Retinal pigment epithelial cell (primary cell): ENCODE measurements at regions not wholly inside any gene's neighbourhood (a gene's known extent, or its start where the extent isn't known, plus 50 kb on each side); places are given as distances from the start of the nearest gene placed in this dataset.

Experiments used
- DNase-seq: peaks from one replicate; pipeline ENCODE4 v3.0.0-alpha.2; 2010; ENCODE audit warnings: low read depth
- H3K4me3 ChIP-seq: 2 replicates; pipeline ENCODE4 v1.5.1; 2011; ENCODE audit warnings: mild to moderate bottlenecking, low read length, control low read depth, moderate library complexity
- TF ChIP-seq, protein P1 (sequence below): conservative IDR thresholded peaks from 2 replicates; pipeline ENCODE4 v1.5.1; 2011; ENCODE audit warnings: low read depth, low read length, control low read depth, inconsistent platforms

DNA sequence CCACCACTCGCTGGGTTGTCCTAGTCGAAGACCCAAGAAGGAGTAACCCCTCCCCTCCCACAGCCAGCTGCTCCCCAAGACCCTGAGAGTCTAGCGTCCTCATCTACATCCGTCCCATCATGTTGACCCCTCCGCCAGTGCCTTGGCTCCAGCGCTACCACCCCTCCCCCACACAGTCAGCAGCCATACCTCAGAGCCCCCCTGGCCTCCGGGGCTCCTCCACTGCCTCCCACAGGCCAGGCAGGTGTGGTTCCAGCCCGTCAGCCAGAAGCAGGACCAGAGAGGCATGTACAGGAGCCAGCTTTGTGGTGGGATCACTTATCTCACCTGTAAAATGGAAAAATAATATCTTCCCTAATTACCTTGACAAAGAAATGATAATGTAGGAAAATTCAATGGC is 51.5 kb upstream of the PHF21B start:
- H3K4me3 ChIP-seq = no peak overlapping the region
- TF ChIP-seq, protein P1, sequence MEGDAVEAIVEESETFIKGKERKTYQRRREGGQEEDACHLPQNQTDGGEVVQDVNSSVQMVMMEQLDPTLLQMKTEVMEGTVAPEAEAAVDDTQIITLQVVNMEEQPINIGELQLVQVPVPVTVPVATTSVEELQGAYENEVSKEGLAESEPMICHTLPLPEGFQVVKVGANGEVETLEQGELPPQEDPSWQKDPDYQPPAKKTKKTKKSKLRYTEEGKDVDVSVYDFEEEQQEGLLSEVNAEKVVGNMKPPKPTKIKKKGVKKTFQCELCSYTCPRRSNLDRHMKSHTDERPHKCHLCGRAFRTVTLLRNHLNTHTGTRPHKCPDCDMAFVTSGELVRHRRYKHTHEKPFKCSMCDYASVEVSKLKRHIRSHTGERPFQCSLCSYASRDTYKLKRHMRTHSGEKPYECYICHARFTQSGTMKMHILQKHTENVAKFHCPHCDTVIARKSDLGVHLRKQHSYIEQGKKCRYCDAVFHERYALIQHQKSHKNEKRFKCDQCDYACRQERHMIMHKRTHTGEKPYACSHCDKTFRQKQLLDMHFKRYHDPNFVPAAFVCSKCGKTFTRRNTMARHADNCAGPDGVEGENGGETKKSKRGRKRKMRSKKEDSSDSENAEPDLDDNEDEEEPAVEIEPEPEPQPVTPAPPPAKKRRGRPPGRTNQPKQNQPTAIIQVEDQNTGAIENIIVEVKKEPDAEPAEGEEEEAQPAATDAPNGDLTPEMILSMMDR = no peak
- DNase-seq = no peak

DNA sequence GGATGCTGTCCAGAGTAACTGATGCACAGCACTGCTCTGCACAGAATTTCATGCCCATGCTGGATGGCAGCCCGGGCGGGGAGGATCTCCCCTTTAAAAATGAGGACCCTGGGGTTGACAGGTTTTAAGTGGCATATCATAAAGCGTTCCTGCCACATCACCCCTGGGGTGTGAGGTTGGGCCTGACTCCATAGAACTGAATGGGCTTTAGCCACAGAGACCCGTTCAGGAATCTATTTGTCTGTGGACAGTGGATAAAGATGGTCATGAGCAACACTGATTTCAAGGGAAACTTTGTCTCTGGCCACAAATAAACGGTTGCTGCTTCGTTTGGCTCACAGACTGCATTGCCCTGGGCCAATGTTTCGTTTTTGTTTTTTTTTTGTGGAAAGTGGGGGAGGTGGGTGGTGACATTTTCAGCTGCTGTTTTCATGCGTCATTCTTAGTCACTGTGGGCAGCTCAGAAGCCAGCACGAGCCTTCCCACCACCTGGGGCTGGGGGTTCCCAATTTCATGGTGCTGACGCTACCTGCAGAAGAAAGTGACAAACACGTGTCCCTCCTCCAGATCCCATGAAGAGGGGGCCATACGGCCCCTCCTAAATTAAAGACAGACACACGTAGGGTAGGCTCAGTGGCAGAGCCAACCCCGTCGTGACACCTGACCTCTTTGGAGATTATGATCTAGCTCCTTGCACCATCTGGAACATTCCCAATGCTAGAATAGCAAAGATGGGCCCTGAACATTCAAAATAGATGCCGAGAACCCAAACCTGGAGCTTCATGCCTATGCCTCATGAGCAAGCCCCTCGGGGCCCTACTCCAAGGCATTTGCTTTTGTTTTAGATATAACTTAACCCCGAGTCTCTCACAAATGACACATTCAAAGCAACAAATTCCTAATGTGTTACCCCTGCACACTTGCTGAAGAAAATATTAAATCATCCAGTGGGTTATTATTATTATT is 54.8 kb upstream of the PHF21B start:
- no peak for DNase-seq
- H3K4me3 ChIP-seq = no peak overlapping the region
- TF ChIP-seq, protein P1 = no peak

DNA sequence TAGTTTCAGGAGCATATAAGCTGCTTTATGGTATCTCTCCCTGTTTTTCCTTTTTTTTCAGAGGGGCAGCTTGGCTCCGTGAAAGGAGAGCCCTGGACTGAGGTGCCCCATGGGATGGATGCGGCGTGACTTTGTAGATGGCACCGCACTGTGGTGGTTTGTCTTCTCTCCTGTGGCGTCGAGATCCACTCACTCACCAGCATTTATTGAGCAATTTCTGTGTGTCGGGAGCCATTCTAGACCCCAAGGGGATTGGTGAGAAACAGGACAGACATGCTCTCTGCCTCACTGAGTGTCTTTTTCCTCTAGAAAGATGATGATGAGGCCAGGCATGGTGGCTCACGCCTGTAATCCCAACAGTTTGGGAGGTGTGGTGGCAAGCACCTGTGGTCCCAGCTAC is 55.9 kb upstream of the PHF21B start:
- TF ChIP-seq, protein P1 = no peak
- DNase-seq = no peak
- no peak overlapping the region for H3K4me3 ChIP-seq

DNA sequence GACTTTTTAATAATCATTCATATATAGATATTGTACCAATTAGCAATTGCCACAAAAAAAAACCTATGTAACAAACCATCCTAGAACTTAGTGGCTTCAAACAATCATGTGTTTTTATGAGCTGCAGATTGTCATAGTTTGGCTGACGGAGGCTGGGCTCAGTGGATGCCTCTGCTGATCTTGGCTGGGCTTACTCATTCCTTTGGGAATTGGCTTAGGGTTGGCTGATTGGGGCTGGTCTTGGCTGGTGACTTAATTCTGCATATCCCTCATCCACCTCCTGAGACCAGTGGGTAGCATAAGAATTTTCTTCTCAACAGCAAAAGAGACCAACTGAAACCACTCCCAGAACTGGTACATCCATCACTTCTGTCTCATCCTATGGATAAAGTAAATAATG is 57.9 kb upstream of the PHF21B start:
- no peak overlapping the region for H3K4me3 ChIP-seq
- DNase-seq = no peak
- TF ChIP-seq, protein P1 = no peak

DNA sequence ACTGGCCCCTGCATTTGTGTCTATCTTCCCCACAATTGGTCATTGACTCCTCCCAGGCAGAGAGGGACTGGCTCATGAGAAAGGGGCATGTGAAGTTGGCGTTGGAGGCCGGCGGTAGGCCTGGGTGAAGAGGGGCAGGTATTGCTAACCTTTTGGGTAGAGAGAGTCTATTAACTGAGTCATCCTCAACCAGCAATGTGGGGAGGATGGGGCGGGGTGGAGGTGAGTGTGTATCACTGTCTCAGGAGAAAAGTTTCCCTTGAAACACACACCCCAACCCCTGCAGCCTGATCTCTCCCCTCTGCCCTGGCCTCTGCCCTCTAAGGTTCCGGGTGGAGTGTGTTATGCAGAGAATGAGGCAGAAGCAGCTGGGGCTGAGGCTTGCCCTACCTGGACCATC is 60.1 kb upstream of the PHF21B start:
- TF ChIP-seq, protein P1 = no peak
- no peak for DNase-seq
- no peak overlapping the region for H3K4me3 ChIP-seq

GRCh38 chr22:45071618-45072017 is 61.8 kb upstream of the PHF21B start:
- TF ChIP-seq, protein P1 = no peak
- no peak for DNase-seq

More at GRCh38 chr22:45071618-45072017, 61.8 kb upstream of the PHF21B start:
- no peak overlapping the region for H3K4me3 ChIP-seq
